IPS-20b (cell line): ENCODE measurements at regions not wholly inside any gene's neighbourhood (a gene's known extent, or its start where the extent isn't known, plus 50 kb on each side); places are given as distances from the start of the nearest gene placed in this dataset.
"Not testable (repeated sequence)": the region's sequence is repeated elsewhere in the genome, so short reads cannot be mapped to it uniquely, and the experiment has no call there.

ENCODE experiments used
- H3K27ac ChIP-seq: one replicate; pipeline ENCODE4 v1.5.1; 2013; ENCODE audit warnings: low read length
- H3K27me3 ChIP-seq: 2 replicates; pipeline ENCODE4 v1.6.1; 2013; ENCODE audit warnings: mild to moderate bottlenecking, low read length, inconsistent platforms; ENCODE audit not compliant: insufficient read depth
- H3K36me3 ChIP-seq: 2 replicates; pipeline ENCODE4 v1.6.1; 2013; ENCODE audit warnings: low read depth, mild to moderate bottlenecking, inconsistent platforms, low read length, moderate library complexity; ENCODE audit not compliant: insufficient read depth
- H3K4me1 ChIP-seq: 2 replicates; pipeline ENCODE4 v1.6.1; 2013; ENCODE audit warnings: mild to moderate bottlenecking, control low read depth, inconsistent platforms, low read length, moderate library complexity; ENCODE audit not compliant: insufficient read depth
- H3K4me3 ChIP-seq: 2 replicates; pipeline ENCODE4 v1.5.1; 2013; ENCODE audit warnings: mild to moderate bottlenecking, low read length, inconsistent platforms
- H3K9ac ChIP-seq: 2 replicates; pipeline ENCODE4 v1.6.1; 2013; ENCODE audit warnings: low read depth, mild to moderate bottlenecking, inconsistent platforms, low read length, moderate library complexity
- H3K9me3 ChIP-seq: 2 replicates; pipeline ENCODE4 v1.6.1; 2013; ENCODE audit warnings: mild to moderate bottlenecking, low read depth, low read length, inconsistent platforms; ENCODE audit not compliant: insufficient read depth

DNA sequence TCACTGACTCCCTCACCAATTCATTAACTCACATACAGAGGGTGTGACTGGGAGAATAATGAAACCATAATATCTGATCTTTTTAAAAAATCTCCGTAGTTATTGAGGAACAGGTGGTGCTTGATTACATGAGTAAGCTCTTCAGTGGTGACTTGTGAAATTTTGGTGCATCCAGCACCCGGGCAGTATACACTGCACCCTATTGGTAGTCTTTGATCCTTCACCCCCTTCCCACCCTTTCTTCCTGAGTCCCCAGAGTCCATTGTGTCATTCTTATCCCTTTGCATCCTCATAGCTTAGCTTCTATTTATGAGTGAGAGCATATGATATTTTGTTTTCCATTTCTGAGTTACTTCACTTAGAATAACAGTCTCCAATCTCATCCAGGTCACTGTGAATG, 1143.8 kb downstream of the PCDH19 start:
- no peaks in the 10 kb centered on the region for H3K27me3 ChIP-seq
- H3K9me3 ChIP-seq = no peaks in the 10 kb centered on the region
- H3K4me3 ChIP-seq = no peak overlapping the region
- no peak overlapping the region for H3K27ac ChIP-seq
- no peaks in the 10 kb centered on the region for H3K4me1 ChIP-seq
- no peaks in the 10 kb centered on the region for H3K36me3 ChIP-seq
- no peak overlapping the region for H3K9ac ChIP-seq

DNA sequence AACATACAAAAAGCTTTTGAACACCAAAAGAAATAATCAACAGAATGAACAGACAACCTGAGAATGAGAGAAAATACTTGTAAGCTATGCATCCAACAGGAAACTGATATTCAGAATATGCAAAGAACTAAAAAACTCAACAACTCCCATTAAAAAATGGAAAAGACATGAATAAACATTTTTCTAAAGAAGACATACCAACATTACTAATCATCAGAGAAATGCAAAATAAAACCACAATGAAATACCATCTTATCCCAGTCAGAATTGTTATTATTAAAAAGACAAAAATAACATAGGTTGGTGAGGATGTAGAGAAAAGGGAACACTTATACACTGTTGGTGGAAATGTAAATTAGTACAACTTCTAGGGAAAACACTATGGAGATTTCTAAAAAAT, 1161.9 kb downstream of the PCDH19 start:
- Histone ChIP-seq H3K4me3 (no peak overlapping the region), H3K27me3 (no peaks in the 10 kb centered on the region)

DNA sequence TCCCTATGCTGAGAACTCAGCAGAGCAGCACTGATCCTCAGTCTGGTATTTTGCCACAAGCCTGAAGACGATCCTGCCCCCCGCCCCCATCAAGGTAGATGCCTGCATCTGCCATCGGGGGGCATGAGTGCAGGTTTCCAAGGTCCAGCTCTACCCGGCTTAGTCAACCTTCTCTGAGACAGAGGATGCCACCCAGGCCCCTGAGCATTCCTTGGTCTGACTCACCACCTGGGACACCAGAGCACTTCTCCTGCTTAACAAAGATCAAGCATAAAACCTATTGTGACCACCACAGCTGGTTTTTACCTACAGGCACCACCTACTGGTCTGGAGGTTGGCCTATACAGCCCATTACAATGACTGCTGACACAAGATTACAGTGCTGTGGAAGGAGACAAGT, 1168.1 kb downstream of the PCDH19 start:
- Histone ChIP-seq H3K27me3 (no peaks in the 10 kb centered on the region), H3K4me1 (no peaks in the 10 kb centered on the region)

More for the DNA sequence above, 1161.9 kb downstream of the PCDH19 start:
- no peaks in the 10 kb centered on the region; the same call in 1 of the 2 replicates for H3K4me1 ChIP-seq
- H3K27ac ChIP-seq = no peak overlapping the region
- no peaks in the 10 kb centered on the region for H3K36me3 ChIP-seq
- H3K9me3 ChIP-seq = no peaks in the 10 kb centered on the region
- no peak overlapping the region for H3K9ac ChIP-seq

DNA sequence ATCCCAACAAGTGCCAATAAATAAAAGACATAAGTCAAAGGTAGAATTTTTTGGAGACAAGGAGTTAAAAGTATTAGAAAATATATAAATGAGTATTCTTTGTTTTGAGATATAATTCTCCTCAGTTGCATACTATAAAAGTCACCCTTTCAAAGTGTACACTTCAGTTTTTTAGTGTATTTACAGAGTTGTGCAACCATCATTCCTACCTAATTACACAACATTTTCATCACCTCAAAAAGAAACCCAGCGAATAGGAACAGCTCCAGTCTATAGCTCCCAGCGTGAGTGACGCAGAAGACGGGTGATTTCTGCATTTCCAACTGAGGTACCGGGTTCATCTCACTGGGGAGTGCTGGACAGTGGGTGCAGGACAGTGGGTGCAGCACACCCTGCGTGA, 1175.7 kb downstream of the PCDH19 start:
- H3K27ac ChIP-seq, H3K9ac ChIP-seq, H3K4me3 ChIP-seq, H3K27me3 ChIP-seq, H3K4me1 ChIP-seq, H3K36me3 ChIP-seq, H3K9me3 ChIP-seq: not testable (repeated sequence)

More for the DNA sequence above, 1168.1 kb downstream of the PCDH19 start:
- Histone ChIP-seq H3K9ac (no peak overlapping the region), H3K36me3 (no peaks in the 10 kb centered on the region), H3K27ac (no peak overlapping the region), H3K4me3 (no peak overlapping the region), H3K9me3 (no peaks in the 10 kb centered on the region)

DNA sequence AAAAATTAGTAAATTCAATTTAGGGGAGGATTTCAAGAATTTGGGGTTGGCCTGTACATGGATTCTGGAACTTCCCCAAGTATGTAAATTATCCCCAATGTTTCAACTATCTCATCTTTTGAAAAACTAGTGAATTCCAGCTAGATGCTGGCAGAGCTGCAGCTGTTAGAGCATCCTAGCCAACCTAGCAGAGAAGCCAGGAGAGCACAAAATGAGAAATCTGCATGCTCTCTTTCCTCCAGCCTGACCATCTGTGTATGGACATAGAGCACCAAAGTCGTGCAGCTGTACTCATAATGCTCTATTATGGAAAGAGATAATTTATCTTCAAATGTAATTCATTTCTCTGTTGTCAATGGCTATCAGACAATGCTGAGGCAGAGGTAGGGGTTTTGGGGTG, 1217.7 kb downstream of the PCDH19 start:
- Histone ChIP-seq H3K27ac (no peak overlapping the region), H3K4me1 (no peaks in the 10 kb centered on the region), H3K9ac (no peak overlapping the region), H3K9me3 (no peaks in the 10 kb centered on the region), H3K27me3 (no peaks in the 10 kb centered on the region), H3K36me3 (no peaks in the 10 kb centered on the region), H3K4me3 (no peak overlapping the region)

DNA sequence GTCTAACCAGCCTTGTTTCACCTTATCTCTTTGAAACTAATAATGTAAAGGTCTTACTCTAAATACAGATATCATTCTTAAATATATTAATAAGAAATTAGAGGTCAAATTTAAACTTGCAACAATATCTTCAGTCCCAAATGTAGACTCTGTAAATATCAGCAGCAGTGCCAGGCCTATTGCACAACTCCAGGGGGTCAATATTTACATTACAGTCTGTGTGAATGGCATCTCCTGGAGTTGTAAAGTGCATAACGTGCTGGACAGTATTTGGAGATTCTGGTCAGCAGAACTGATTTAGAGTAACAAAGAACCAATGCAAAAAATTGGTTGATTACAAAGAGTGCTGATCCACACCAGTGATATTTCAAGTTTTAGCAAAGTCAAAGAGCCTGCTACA, 1225.9 kb downstream of the PCDH19 start:
- Histone ChIP-seq H3K27me3 (no peaks in the 10 kb centered on the region), H3K9ac (no peak overlapping the region), H3K4me1 (no peaks in the 10 kb centered on the region), H3K9me3 (no peaks in the 10 kb centered on the region), H3K36me3 (no peaks in the 10 kb centered on the region), H3K4me3 (no peak overlapping the region), H3K27ac (no peak overlapping the region)

DNA sequence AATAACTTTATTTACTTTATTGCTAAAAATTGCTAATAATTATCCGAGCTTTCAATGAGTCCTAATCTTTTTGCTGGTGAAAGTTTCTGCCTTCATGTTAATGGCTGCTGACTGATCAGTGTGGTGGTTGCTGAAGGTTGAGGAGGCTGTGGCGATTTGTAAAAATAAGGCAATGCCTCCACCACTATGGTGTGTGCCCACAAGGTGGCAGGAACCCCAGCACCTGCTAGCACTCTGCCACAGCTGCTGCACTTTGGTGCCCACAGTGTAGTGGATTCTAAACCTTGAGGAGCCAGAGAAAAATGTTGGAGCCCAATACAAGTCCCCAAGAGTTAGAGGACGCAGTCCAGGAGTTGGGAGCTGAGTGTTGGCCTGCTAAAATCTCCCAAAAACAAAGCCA, 1237.1 kb downstream of the PCDH19 start:
- Histone ChIP-seq H3K27ac (no peak overlapping the region), H3K36me3 (no peaks in the 10 kb centered on the region), H3K4me3 (no peak overlapping the region), H3K4me1 (no peaks in the 10 kb centered on the region), H3K9me3 (no peaks in the 10 kb centered on the region), H3K27me3 (no peaks in the 10 kb centered on the region), H3K9ac (no peak overlapping the region)

DNA sequence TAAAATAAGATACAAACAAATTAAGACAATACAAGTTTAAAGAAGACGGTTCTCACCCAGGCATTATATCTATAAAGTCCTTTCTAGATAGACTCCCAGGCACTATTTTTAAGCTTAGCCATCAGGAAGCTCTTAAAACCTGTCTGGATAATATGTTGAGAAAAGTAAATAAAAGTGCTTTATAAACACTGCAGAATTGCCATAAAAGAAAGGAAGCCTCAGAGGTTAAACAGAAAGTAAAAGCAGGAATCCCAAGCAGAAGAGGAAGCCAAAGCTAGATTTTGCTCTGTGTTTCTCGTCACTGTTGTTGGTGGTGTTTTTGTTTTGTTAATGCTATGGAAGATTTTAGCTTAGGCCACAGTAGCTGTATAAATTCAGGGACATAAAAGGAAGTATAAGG, 1267.3 kb downstream of the PCDH19 start:
- no peaks in the 10 kb centered on the region for H3K36me3 ChIP-seq
- H3K4me3 ChIP-seq = no peak overlapping the region
- no peaks in the 10 kb centered on the region for H3K27me3 ChIP-seq
- H3K9me3 ChIP-seq = no peaks in the 10 kb centered on the region
- H3K9ac ChIP-seq = no peak overlapping the region
- no peaks in the 10 kb centered on the region; the same call in 1 of the 2 replicates for H3K4me1 ChIP-seq
- no peak overlapping the region for H3K27ac ChIP-seq

DNA sequence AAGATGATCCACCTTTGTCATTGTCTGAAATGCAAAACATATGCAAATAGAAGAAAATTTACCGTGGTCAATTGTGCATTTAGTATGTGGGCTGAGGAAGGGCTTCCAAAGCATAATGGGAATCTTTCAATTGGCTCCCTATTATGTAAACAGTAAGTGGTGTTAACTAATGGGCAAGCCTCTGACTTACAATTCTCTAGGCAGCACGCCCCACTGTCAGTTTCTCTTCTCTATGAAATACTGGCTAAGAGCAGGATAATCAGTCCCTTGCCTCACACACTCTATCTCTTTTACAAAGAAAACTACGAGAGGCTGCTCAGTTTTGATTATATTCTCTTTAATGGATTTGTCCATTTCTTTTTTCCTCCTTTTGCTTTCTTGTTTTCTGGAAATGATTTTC, 1272.6 kb downstream of the PCDH19 start:
- Histone ChIP-seq H3K27me3 (no peaks in the 10 kb centered on the region), H3K36me3 (no peaks in the 10 kb centered on the region), H3K4me1 (no peaks in the 10 kb centered on the region; the same call in 1 of the 2 replicates), H3K27ac (no peak overlapping the region), H3K4me3 (no peak overlapping the region), H3K9ac (no peak overlapping the region), H3K9me3 (no peaks in the 10 kb centered on the region)

DNA sequence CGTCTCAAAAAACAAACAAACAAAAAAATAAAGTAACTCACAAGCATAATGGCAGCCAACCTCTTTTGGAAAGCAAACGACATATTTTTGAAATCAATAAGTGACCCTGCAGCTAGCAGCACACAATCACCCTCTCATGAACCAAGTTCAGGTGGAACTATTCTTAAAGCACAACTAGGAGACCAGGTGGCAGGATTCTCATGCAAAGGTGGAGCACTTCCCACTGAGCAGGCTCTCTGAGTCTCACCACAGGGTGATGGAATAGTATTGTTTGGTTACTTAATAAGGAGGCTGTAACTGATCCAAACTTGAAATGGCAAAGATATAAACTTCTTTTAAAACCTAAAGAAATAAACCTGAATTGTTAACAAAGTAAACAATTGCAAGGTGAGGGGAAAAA, 1293.1 kb downstream of the PCDH19 start:
- no peaks in the 10 kb centered on the region for H3K27me3 ChIP-seq
- no peaks in the 10 kb centered on the region for H3K9me3 ChIP-seq
- no peak overlapping the region for H3K27ac ChIP-seq
- no peaks in the 10 kb centered on the region; the same call in 1 of the 2 replicates for H3K4me1 ChIP-seq
- H3K9ac ChIP-seq = no peak overlapping the region
- no peaks in the 10 kb centered on the region for H3K36me3 ChIP-seq
- H3K4me3 ChIP-seq = no peak overlapping the region

DNA sequence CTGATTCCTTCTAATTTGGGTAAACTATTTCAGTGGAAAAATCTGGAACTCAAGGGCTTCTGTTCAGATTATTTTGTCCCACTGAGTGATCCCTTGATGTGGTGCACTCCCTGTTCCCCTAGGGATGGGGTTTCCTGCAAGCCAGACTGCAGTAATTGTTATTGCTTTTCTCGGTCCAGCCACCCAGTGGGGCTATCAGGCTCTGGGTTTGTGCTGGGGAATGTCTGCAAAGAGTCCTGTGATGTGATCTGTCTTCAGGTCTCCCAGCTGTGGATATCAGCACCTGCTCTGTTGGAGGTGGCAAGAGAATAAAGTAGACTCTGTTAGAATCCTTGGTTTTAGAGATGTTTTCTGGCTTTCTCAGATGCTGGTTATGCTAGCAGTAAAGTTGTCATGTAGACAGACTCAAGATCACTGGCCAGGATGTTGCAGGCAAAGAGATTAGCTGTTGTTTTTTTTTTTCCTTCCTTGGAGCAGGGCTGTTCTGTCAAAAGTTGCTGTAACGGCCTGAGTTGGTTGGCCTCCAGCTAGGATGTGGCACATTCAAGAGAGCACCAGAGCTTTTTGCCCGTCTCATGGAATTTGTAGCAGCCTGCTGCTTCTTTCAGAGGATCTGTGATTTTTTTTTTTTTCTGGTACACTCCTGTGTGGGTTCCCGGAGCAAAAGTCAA, 1314.0 kb downstream of the PCDH19 start:
- H3K27me3 ChIP-seq = no peaks in the 10 kb centered on the region
- H3K9ac ChIP-seq = no peak overlapping the region
- no peaks in the 10 kb centered on the region for H3K4me1 ChIP-seq
- no peaks in the 10 kb centered on the region for H3K36me3 ChIP-seq
- no peaks in the 10 kb centered on the region for H3K9me3 ChIP-seq
- no peak overlapping the region for H3K27ac ChIP-seq
- H3K4me3 ChIP-seq = no peak overlapping the region

DNA sequence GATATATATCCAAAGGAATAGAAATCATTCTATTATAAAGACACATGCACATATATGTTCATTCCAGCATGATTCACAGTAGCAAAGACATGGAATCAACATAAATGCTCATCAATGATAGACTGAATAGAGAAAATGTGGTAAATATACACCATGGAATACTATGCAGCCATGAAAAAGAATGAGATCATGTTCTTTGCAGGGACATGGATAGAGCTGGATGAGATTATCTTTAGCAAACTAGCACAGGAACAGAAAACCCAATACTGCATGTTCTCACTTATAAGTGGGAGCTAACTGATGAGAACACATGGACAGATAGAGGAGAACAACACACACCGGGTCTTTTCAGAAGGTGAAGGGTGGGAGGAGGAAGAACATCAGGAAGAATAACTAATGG, 1318.6 kb downstream of the PCDH19 start:
- no peak overlapping the region for H3K9ac ChIP-seq
- no peaks in the 10 kb centered on the region for H3K9me3 ChIP-seq
- H3K27ac ChIP-seq = no peak overlapping the region
- H3K27me3 ChIP-seq = no peaks in the 10 kb centered on the region
- H3K36me3 ChIP-seq = no peaks in the 10 kb centered on the region
- no peak overlapping the region for H3K4me3 ChIP-seq
- H3K4me1 ChIP-seq = no peaks in the 10 kb centered on the region
